ENCODE measurements at regions not wholly inside any gene's neighbourhood (a gene's known extent, or its start where the extent isn't known, plus 50 kb on each side); places are given as distances from the start of the nearest gene placed in this dataset.

- peak; percentile 48 for ATAC-seq
- Mint-ChIP-seq H3K27me3 (ENCODE audit: low read depth) (peaks cover 3% of the 10 kb centered on the region), H3K4me1 (peaks cover 22% of the 10 kb centered on the region), H3K4me3 (no peak overlapping the region), H3K27ac (peak overlapping the region; percentile 71; the same call in 1 of the 2 replicates), H3K9me3 (peaks cover 18% of the 10 kb centered on the region), H3K36me3 (peaks cover 8% of the 10 kb centered on the region)
- POLR2A ChIA-PET: no interaction called here
- CTCF ChIA-PET: no interaction called here
- no peak for DNase-seq (ENCODE audit: low spot score)
- TF ChIP-seq GRHL2 (CRISPR knock-in tag; IDR thresholded peaks at IDR 0.05; ENCODE audit: insufficient replicate concordance, severe bottlenecking) (no peak), AR (CRISPR knock-in tag; IDR thresholded peaks at IDR 0.05) (no peak), ZSCAN18 (CRISPR knock-in tag; IDR thresholded peaks at IDR 0.05) (no peak)
These were observed 104.9 kb downstream of the NUF2 start for GRCh38 chr1:163426505-163427251.

- Mint-ChIP-seq H3K4me3 (no peak overlapping the region), H3K27me3 (ENCODE audit: low read depth) (peaks cover 3% of the 10 kb centered on the region), H3K4me1 (peaks cover 22% of the 10 kb centered on the region), H3K27ac (no peak overlapping the region), H3K9me3 (peaks cover 23% of the 10 kb centered on the region), H3K36me3 (peaks cover 12% of the 10 kb centered on the region)
- DNase-seq (ENCODE audit: low spot score) (no peak), ATAC-seq (peak; percentile 30; the same call in 1 of the 2 replicates)
- ChIA-PET CTCF (no interaction called here), POLR2A (no interaction called here)
- TF ChIP-seq FOXP4 (CRISPR knock-in tag; IDR thresholded peaks at IDR 0.05) (no peak), USF2 (CRISPR knock-in tag; IDR thresholded peaks at IDR 0.05) (no peak), ZNF219 (CRISPR knock-in tag; IDR thresholded peaks at IDR 0.05; ENCODE audit: borderline replicate concordance) (no peak), JUN (CRISPR knock-in tag; IDR thresholded peaks at IDR 0.05) (no peak), KAT7 (CRISPR knock-in tag; IDR thresholded peaks at IDR 0.05; ENCODE audit: borderline replicate concordance) (no peak), IRF1 (CRISPR knock-in tag; IDR thresholded peaks at IDR 0.05) (no peak), RELA (CRISPR knock-in tag; IDR thresholded peaks at IDR 0.05; ENCODE audit: borderline replicate concordance) (no peak), ZNF281 (CRISPR knock-in tag; IDR thresholded peaks at IDR 0.05) (no peak), TP53 (CRISPR knock-in tag; IDR thresholded peaks at IDR 0.05) (no peak), CTCF (IDR thresholded peaks at IDR 0.05) (no peak), ZMAT4 (CRISPR knock-in tag; IDR thresholded peaks at IDR 0.05) (no peak), MXD4 (CRISPR knock-in tag; IDR thresholded peaks at IDR 0.05; ENCODE audit: borderline replicate concordance) (no peak), HMGXB4 (CRISPR knock-in tag; IDR thresholded peaks at IDR 0.05) (no peak), ZNF423 (CRISPR knock-in tag; IDR thresholded peaks at IDR 0.05) (no peak), NR1H2 (CRISPR knock-in tag; IDR thresholded peaks at IDR 0.05) (no peak)
These were observed 105.5 kb downstream of the NUF2 start for GRCh38 chr1:163427279-163427678.

All from WTC11 (cell line).